HFFc6 (cell line): ENCODE measurements at regions not wholly inside any gene's neighbourhood (a gene's known extent, or its start where the extent isn't known, plus 50 kb on each side); places are given as distances from the start of the nearest gene placed in this dataset.
"Not testable (repeated sequence)": the region's sequence is repeated elsewhere in the genome, so short reads cannot be mapped to it uniquely, and the experiment has no call there.

ENCODE experiments used
- DNase-seq: peaks from one replicate; pipeline ENCODE4 v3.0.0-alpha.2; 2018
- H3K27ac Mint-ChIP-seq: 2 replicates; pipeline ENCODE4 v1.8.0; 2020; ENCODE audit warnings: mild to moderate bottlenecking, mixed read lengths
- H3K27me3 Mint-ChIP-seq: 2 replicates; pipeline ENCODE4 v1.8.0; 2021; ENCODE audit warnings: mild to moderate bottlenecking, moderate library complexity, mixed read lengths; ENCODE audit not compliant: insufficient read depth
- H3K36me3 Mint-ChIP-seq: 2 replicates; pipeline ENCODE4 v1.8.0; 2021; ENCODE audit warnings: low read depth, mixed read lengths
- H3K4me1 Mint-ChIP-seq: 2 replicates; pipeline ENCODE4 v1.8.0; 2020; ENCODE audit warnings: low read depth, mixed read lengths
- H3K4me3 Mint-ChIP-seq: 2 replicates; pipeline ENCODE4 v1.8.0; 2020; ENCODE audit warnings: mild to moderate bottlenecking, moderate library complexity, mixed read lengths
- H3K9me3 Mint-ChIP-seq: 2 replicates; pipeline ENCODE4 v1.8.0; 2020; ENCODE audit warnings: mild to moderate bottlenecking, mixed read lengths
- CTCF ChIP-seq: fragments of 200-600 bp; sonication (generic); IDR thresholded peaks from 2 replicates; pipeline ENCODE4 v1.5.0; 2021; ENCODE audit warnings: antibody characterized with exemption, mild to moderate bottlenecking

DNA sequence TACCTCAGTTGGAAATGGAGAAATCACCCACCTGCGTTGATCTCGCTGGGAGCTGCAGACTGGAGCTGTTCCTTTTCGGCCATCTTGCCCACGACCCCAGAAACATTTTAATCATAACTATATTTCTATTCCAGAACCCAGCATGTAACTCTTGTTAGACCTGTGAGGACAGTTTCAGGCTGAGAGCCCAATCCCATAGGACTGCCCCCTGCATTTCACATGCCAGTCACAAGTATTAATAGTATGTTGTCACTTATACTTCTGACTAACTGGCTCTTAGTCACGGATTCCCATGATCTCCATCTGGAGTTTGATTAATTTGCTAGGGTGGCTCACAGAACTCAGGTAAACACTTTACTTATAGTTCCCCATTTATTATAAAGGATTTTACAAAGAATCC, 60.6 kb upstream of the PRNP start:
- DNase-seq = no peak
- Mint-ChIP-seq H3K27me3 (no peaks in the 10 kb centered on the region; the same call in 1 of the 2 replicates), H3K36me3 (peaks cover 31% of the 10 kb centered on the region), H3K4me3 (no peak overlapping the region), H3K4me1 (peaks cover 23% of the 10 kb centered on the region), H3K27ac (no peak overlapping the region), H3K9me3 (peaks cover 22% of the 10 kb centered on the region)
- no peak for TF ChIP-seq CTCF

DNA sequence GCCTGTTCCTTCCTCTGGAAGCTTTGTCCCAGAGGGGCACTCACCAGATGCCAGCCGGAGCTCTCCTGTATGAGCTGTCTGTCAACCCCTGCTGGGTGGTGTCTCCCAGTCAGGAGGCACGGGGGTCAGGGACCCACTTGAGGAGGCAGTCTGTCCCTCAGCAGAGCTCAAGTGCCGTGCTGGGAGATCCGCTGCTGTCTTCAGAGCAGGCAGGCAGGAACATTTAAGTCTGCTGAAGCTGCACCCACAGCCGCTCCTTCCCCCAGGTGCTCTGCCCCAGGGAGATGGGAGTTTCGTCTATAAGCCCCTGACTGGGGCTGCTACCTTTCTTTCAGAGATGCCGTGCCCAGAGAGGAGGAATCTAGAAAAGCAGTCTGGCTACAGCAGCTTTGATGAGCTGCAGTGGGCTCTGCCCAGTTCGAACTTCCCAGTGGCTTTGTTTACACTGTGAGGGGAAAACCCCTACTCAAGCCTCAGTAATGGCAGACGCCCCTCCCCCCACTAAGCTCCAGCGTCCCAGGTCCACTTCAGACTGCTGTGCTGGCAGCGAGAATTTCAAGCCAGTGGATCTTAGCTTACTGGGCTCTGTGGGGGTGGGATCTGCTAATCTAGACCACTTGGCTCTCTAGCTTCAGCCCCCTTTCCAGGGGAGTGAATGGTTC, 61.5 kb upstream of the PRNP start:
- not testable (repeated sequence) for H3K27ac Mint-ChIP-seq, H3K4me3 Mint-ChIP-seq, H3K27me3 Mint-ChIP-seq, DNase-seq
- Mint-ChIP-seq H3K4me1 (peaks cover 23% of the 10 kb centered on the region), H3K9me3 (peaks cover 22% of the 10 kb centered on the region), H3K36me3 (peaks cover 27% of the 10 kb centered on the region)

GRCh38 chr20:4619144-4619543, 67.1 kb upstream of the PRNP start:
- DNase-seq, H3K4me3 Mint-ChIP-seq: not testable (repeated sequence)

GRCh38 chr20:4617484-4617883, 68.8 kb upstream of the PRNP start:
- no peak for DNase-seq
- Mint-ChIP-seq H3K4me1 (peaks cover 30% of the 10 kb centered on the region), H3K9me3 (peaks cover 14% of the 10 kb centered on the region), H3K36me3 (peaks cover 11% of the 10 kb centered on the region), H3K27me3 (no peaks in the 10 kb centered on the region; the same call in 1 of the 2 replicates), H3K27ac (no peak overlapping the region; the same call in 1 of the 2 replicates), H3K4me3 (no peak overlapping the region)
- no peak for TF ChIP-seq CTCF

More at GRCh38 chr20:4619144-4619543, 67.1 kb upstream of the PRNP start:
- peaks cover 16% of the 10 kb centered on the region for H3K4me1 Mint-ChIP-seq
- not testable (repeated sequence) for H3K27ac Mint-ChIP-seq, H3K27me3 Mint-ChIP-seq
- H3K9me3 Mint-ChIP-seq = peaks cover 14% of the 10 kb centered on the region
- peaks cover 11% of the 10 kb centered on the region for H3K36me3 Mint-ChIP-seq

GRCh38 chr20:4617019-4617418, 69.2 kb upstream of the PRNP start:
- no peak for DNase-seq
- no peak overlapping the region for H3K4me3 Mint-ChIP-seq
- H3K27ac Mint-ChIP-seq = no peak overlapping the region
- peaks cover 32% of the 10 kb centered on the region for H3K4me1 Mint-ChIP-seq
- H3K9me3 Mint-ChIP-seq = peaks cover 9% of the 10 kb centered on the region
- TF ChIP-seq CTCF = no peak
- H3K27me3 Mint-ChIP-seq = no peaks in the 10 kb centered on the region; the same call in 1 of the 2 replicates
- peaks cover 6% of the 10 kb centered on the region for H3K36me3 Mint-ChIP-seq

DNA sequence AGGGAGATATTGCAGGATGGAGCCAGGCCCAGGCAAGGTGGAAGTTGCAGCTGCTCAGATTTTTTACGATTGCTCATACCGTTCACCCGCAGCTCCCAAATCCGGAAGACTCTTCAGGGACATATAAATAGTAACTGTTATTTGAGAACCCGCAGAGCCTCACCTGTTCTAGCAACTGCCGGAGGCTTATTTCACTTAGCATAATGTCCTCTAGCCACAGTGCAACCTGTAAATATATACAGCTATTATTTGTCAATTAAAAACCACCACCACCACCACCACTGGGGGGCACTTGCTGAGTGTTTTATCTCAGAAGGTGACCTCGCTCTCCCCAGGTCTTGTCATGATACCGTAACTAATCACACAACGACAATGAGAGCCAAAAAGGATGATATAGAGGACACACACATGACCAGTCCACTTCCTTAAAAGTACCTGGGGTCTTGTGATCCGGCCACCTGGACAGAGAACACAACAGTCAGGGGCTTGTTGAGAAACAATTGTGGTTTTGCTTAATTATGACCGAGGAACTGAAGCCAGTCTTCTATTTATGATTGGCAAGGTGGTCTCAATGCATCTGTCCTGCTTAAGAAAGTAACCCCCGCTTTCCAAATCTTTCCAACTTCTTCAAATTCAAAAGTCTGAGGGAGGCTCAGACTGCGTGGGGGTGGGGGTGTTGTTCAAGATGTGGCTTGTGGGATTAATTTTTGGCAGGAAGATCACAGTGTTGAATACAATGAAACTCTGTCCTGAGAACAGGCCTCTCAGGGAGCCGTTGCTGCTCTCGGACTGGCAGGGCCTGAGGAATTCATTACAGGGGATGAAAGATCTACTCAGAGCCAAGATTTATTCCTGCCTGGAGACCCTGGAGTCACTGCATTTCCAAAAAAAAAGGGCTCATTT, 72.3 kb upstream of the PRNP start:
- TF ChIP-seq CTCF = peak; percentile 81
- peak; percentile 57 for DNase-seq
- H3K36me3 Mint-ChIP-seq = no peaks in the 10 kb centered on the region; the same call in 1 of the 2 replicates

More for the DNA sequence above, 72.3 kb upstream of the PRNP start:
- H3K9me3 Mint-ChIP-seq = no peaks in the 10 kb centered on the region; the same call in 1 of the 2 replicates
- H3K4me1 Mint-ChIP-seq = peaks cover 32% of the 10 kb centered on the region
- H3K4me3 Mint-ChIP-seq = no peak overlapping the region
- peak overlapping the region; percentile 56; the same call in 1 of the 2 replicates for H3K27ac Mint-ChIP-seq
- H3K27me3 Mint-ChIP-seq = no peaks in the 10 kb centered on the region
